HCT116 (cell line): ENCODE measurements at regions not wholly inside any gene's neighbourhood (a gene's known extent, or its start where the extent isn't known, plus 50 kb on each side); places are given as distances from the start of the nearest gene placed in this dataset.
A peak's percentile ranks its signal among the peaks of the same experiment; 100 is the strongest.

Experiments
- CTCF ChIP-seq, 3 experiments: fragments of 200-600 bp in 1 of 3; sonication (generic) in 1 of 3; IDR thresholded peaks in 2 of 3; conservative IDR thresholded peaks in 1 of 3; 2 replicates each; pipeline ENCODE4 v1.5.1; 2012 to 2017; ENCODE audit warnings: low read depth in 2 of 3, low read length in 2 of 3, antibody characterized with exemption in 1 of 3, borderline replicate concordance in 1 of 3, control low read depth in 1 of 3, mild to moderate bottlenecking in 1 of 3, mixed read lengths in 1 of 3, mixed run types in 1 of 3, moderate library complexity in 1 of 3; ENCODE audit not compliant: insufficient read depth in 1 of 3
- EZH2 ChIP-seq: fragments of 200-600 bp; sonication (generic); IDR thresholded peaks from 2 replicates; pipeline ENCODE4 v1.6.1; 2017; ENCODE audit warnings: antibody characterized with exemption, mixed run types
- POLR2A ChIP-seq: IDR thresholded peaks from 2 replicates; pipeline ENCODE4 v1.7.0; 2011; ENCODE audit warnings: borderline replicate concordance; ENCODE audit not compliant: insufficient read depth, insufficient read length; ENCODE audit errors: extremely low read depth
- SIN3A ChIP-seq: IDR thresholded peaks from 2 replicates; pipeline ENCODE4 v1.6.1; 2012; ENCODE audit warnings: low read depth
- SRF ChIP-seq: IDR thresholded peaks from 2 replicates; pipeline ENCODE4 v1.6.1; 2012; ENCODE audit warnings: low read depth
- TCF7L2 ChIP-seq: IDR thresholded peaks from 2 replicates; pipeline ENCODE4 v1.7.0; 2011; ENCODE audit warnings: borderline replicate concordance, inconsistent platforms; ENCODE audit not compliant: insufficient read depth, insufficient read length; ENCODE audit errors: extremely low read depth
- TF ChIP-seq, protein P1 (sequence below): IDR thresholded peaks from 2 replicates; pipeline ENCODE4 v1.6.1; 2012
- TF ChIP-seq, protein P2 (sequence below): IDR thresholded peaks from 2 replicates; pipeline ENCODE4 v1.6.1; 2012
- TF ChIP-seq, protein P3 (sequence below): IDR thresholded peaks from 2 replicates; pipeline ENCODE4 v1.6.1; 2012; ENCODE audit warnings: low read depth

- TF ChIP-seq CTCF (IDR thresholded peaks at IDR 0.05 in 2 of 3, conservative IDR thresholded peaks at IDR 0.05 in 1 of 3; ENCODE audit: borderline replicate concordance in 1 of 3, insufficient read depth in 1 of 3, low read depth in 2 of 3, low read length in 2 of 3): no peak
- TF ChIP-seq, protein P1, sequence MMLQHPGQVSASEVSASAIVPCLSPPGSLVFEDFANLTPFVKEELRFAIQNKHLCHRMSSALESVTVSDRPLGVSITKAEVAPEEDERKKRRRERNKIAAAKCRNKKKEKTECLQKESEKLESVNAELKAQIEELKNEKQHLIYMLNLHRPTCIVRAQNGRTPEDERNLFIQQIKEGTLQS: no peak
- no peak for TF ChIP-seq POLR2A
- TF ChIP-seq, protein P2, sequence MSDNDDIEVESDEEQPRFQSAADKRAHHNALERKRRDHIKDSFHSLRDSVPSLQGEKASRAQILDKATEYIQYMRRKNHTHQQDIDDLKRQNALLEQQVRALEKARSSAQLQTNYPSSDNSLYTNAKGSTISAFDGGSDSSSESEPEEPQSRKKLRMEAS: no peak
- 0 out of 2 replicates have a peak, but pooled peaks have one; percentile 25 for TF ChIP-seq SRF
- TF ChIP-seq EZH2: no peak
- peak; percentile 46; the same call in 1 of the 2 replicates for TF ChIP-seq SIN3A
- TF ChIP-seq TCF7L2: no peak
- TF ChIP-seq, protein P3, sequence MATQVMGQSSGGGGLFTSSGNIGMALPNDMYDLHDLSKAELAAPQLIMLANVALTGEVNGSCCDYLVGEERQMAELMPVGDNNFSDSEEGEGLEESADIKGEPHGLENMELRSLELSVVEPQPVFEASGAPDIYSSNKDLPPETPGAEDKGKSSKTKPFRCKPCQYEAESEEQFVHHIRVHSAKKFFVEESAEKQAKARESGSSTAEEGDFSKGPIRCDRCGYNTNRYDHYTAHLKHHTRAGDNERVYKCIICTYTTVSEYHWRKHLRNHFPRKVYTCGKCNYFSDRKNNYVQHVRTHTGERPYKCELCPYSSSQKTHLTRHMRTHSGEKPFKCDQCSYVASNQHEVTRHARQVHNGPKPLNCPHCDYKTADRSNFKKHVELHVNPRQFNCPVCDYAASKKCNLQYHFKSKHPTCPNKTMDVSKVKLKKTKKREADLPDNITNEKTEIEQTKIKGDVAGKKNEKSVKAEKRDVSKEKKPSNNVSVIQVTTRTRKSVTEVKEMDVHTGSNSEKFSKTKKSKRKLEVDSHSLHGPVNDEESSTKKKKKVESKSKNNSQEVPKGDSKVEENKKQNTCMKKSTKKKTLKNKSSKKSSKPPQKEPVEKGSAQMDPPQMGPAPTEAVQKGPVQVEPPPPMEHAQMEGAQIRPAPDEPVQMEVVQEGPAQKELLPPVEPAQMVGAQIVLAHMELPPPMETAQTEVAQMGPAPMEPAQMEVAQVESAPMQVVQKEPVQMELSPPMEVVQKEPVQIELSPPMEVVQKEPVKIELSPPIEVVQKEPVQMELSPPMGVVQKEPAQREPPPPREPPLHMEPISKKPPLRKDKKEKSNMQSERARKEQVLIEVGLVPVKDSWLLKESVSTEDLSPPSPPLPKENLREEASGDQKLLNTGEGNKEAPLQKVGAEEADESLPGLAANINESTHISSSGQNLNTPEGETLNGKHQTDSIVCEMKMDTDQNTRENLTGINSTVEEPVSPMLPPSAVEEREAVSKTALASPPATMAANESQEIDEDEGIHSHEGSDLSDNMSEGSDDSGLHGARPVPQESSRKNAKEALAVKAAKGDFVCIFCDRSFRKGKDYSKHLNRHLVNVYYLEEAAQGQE: no peak
Measured at GRCh38 chr10:3468919-3469638, 296.5 kb upstream of the PITRM1 start.
